ENCODE measurements at regions not wholly inside any gene's neighbourhood (a gene's known extent, or its start where the extent isn't known, plus 50 kb on each side); places are given as distances from the start of the nearest gene placed in this dataset.

DNA sequence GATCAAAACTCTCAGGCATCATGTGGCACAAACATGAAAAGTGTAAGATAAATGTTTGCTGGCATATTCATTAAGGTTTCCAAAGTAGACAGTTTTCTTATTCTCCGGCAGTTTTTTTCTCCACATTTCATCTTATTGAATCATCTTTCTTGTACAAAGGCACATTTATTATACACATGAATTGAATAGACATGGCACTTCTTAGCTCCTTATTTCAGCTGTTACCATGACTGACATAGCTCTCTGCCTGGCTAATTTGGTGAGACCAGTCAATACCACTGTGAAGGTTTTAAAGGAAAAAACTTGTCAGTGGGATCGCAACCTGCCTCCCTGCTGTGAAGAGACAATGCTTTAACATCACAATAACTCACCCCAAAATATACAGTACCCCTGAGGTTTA lies 285.0 kb upstream of the PCDH20 start:
- TF ChIP-seq, protein P1, sequence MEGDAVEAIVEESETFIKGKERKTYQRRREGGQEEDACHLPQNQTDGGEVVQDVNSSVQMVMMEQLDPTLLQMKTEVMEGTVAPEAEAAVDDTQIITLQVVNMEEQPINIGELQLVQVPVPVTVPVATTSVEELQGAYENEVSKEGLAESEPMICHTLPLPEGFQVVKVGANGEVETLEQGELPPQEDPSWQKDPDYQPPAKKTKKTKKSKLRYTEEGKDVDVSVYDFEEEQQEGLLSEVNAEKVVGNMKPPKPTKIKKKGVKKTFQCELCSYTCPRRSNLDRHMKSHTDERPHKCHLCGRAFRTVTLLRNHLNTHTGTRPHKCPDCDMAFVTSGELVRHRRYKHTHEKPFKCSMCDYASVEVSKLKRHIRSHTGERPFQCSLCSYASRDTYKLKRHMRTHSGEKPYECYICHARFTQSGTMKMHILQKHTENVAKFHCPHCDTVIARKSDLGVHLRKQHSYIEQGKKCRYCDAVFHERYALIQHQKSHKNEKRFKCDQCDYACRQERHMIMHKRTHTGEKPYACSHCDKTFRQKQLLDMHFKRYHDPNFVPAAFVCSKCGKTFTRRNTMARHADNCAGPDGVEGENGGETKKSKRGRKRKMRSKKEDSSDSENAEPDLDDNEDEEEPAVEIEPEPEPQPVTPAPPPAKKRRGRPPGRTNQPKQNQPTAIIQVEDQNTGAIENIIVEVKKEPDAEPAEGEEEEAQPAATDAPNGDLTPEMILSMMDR (IDR thresholded peaks at IDR 0.05) = no peak

DNA sequence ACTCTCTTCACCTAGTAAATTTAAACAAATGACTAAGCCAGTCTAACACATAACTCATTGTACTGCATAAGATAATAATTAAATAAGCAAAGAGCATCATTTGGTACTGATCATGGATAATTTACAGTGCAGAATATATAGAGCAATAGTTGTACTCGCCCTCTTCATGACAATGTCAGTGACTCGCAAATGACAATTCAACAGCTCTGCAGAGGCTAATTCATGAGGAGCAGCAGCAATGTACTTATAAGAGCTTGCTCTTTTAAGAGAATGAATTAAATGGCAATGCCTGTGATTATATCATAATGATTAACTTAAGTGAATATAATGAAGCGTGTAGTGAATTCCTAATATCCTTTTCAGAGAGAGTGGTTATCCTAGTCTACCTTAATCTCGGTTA lies 284.5 kb upstream of the PCDH20 start:
- TF ChIP-seq, protein P1 (IDR thresholded peaks at IDR 0.05) = no peak

DNA sequence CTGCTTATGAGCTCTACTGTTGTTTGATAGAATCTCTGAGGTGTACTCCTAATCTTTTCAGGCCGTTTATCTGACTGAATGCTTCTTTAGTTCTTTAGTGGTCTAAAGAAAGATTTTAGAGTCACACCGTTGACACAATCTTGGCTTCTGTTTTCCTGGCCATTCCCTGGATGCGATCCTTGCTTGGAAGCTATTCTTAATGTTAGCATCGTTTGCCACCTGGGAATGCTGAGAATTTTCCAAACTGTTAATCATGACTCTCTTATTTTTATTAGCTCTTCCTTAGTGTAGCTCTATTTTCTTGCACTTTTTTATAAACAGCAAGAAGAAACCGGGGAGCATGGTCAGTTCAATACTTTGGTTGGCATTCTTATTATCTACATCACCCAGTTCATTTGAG lies 281.0 kb upstream of the PCDH20 start:
- TF ChIP-seq, protein P1 (IDR thresholded peaks at IDR 0.05) = no peak

DNA sequence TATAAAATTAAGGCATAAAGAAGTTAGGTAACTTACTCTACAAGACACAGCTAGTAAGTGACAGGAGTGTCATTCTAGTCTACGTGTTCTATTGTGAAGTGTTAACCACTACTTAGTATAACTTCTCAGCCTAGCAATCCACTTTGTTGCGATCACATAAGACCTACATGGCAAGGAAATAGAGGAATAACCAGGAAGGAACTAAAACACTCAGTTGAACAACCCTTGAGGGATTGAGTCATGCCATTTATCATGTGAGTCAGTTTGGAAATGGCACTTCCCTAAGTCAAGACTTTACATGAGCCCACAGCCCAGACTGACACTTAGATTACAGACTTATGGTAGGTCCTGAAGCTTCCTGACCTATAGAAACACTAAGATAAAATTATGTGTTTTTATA lies 279.5 kb upstream of the PCDH20 start:
- TF ChIP-seq, protein P1 (IDR thresholded peaks at IDR 0.05) = no peak

DNA sequence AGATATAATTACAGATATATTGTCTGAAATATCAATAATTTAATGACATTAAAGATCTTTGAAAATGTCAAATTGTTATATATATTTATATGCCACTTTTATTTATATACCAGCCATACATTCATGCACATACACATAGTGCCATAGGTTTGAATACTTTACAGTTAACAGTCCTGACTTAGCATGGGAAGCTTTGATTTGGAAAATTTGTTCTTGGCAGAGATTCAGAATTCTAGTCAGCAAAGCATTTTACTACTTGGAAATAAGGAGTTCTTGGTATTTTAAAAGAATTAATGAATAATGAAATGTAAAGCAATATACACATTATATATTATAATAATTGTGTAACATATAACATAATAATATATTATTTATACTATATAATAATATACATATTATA lies 277.0 kb upstream of the PCDH20 start:
- TF ChIP-seq, protein P1 (IDR thresholded peaks at IDR 0.05) = no peak

DNA sequence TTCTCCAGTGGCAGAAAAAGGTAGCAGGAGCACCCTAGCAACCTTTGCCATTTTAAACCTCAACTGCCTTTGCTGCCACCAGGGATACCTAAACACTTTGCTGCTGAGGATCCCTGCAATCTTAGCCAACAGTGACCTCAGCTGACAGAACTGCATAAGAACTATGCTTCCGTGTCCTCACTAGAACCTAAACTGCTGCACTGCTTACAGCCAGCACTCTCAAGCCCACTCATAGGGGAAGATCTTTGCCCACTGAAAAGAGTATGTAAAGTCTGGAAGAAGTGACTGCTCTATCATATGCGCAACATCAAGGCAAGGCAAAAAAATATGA lies 270.0 kb upstream of the PCDH20 start:
- TF ChIP-seq, protein P1 (IDR thresholded peaks at IDR 0.05) = peak; percentile 52; the same call in 1 of the 2 replicates

DNA sequence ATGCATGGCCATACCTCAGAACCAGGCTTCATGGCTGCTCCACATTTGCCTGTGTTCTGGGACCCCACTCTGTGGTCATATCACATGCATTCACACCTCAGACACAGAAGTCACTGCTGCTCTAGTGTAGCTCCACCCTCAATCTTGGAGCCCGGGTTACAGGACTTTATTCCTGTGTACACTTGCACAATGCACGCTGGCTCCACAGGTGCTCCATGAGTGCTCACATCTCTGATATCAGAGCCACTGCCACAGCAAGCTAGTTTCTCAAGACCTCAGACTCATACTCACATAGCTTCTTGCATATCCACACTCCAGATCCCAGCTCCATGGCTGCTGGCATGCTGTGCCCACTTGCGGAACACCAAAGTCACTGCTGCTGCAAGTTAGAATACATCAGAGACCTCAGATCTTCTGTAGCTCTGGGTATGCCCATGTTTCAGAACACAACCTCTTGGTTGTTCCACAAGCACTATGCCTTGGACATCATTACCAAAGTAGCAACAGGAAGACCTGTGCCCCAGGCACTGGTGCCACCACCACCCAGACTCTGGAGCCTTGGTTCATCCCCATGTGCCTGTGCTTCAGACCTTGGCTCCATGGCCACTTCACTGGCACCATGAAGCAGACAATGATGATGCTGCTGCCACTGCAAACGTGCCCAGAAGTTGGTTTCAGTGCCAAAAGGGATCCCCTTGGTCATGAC lies 269.5 kb upstream of the PCDH20 start:
- TF ChIP-seq, protein P1 (IDR thresholded peaks at IDR 0.05) = no peak

DNA sequence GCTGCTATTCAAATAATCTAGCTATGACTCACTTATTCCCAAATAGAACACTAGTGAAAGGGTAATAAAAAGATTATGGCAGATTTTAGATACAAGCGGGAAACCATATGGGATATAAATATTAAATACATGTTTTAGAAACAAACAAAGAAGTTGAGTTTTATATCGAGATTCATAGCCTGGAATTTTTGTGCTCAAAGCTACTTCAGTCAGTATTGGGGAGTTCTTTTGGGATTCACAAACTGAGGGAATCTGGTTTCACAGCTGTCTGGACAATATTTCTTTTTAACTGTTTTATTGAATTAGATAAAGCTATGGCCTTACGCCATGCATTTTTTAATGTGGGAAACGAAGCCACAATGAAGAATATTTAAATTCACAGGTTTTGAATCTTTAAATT lies 257.1 kb upstream of the PCDH20 start:
- TF ChIP-seq, protein P1 (IDR thresholded peaks at IDR 0.05) = no peak

Measured in LNCAP (cell line).